ENCODE measurements at regions not wholly inside any gene's neighbourhood (a gene's known extent, or its start where the extent isn't known, plus 50 kb on each side); places are given as distances from the start of the nearest gene placed in this dataset.

DNA sequence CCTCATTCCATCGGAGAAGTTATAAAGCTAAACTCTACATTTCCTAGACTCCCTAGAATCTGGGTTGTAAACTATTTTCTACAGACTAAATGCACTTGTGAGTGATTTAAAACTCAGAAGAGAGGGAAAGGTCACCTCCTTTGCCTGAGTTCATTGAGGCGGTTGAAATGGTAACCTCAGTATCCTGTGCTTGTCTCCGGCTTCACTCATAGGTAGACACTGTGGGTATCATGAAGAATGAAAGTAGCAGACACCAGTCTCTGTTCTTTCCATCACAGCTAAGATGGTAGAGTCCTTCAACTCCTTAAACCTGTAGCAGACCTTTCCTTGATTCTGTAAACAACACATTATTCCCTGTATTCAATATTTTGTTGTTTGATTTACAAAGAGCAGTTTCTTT, 291.3 kb upstream of the ANKRD50 start:
- Histone ChIP-seq H4K20me1 (ENCODE audit: insufficient read depth) (no peaks in the 10 kb centered on the region), H3K27ac (no peak overlapping the region), H3K4me1 (replicated peaks; ENCODE audit: insufficient read depth) (no peaks in the 10 kb centered on the region), H3F3A (ENCODE audit: insufficient read depth, low read depth) (no peaks in the 10 kb centered on the region), H3K9me2 (ENCODE audit: insufficient read depth) (0 out of 2 replicates have a peak, but pooled peaks cover 5% of the 10 kb centered on the region), H3K36me3 (ENCODE audit: low read depth) (no peaks in the 10 kb centered on the region), H3K79me2 (ENCODE audit: low read depth) (no peaks in the 10 kb centered on the region), H3K4me2 (no peak overlapping the region), H3K9me3 (ENCODE audit: insufficient read depth, low read depth) (no peaks in the 10 kb centered on the region), H3K27me3 (ENCODE audit: insufficient read depth, low read depth) (no peaks in the 10 kb centered on the region), H2AFZ (no peak overlapping the region; the same call in 1 of the 2 replicates), H3K4me3 (no peak overlapping the region)
- no peak for TF ChIP-seq EZH2 (IDR thresholded peaks at IDR 0.05; ENCODE audit: low read depth)
- TF ChIP-seq, protein P1, sequence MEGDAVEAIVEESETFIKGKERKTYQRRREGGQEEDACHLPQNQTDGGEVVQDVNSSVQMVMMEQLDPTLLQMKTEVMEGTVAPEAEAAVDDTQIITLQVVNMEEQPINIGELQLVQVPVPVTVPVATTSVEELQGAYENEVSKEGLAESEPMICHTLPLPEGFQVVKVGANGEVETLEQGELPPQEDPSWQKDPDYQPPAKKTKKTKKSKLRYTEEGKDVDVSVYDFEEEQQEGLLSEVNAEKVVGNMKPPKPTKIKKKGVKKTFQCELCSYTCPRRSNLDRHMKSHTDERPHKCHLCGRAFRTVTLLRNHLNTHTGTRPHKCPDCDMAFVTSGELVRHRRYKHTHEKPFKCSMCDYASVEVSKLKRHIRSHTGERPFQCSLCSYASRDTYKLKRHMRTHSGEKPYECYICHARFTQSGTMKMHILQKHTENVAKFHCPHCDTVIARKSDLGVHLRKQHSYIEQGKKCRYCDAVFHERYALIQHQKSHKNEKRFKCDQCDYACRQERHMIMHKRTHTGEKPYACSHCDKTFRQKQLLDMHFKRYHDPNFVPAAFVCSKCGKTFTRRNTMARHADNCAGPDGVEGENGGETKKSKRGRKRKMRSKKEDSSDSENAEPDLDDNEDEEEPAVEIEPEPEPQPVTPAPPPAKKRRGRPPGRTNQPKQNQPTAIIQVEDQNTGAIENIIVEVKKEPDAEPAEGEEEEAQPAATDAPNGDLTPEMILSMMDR (conservative IDR thresholded peaks at IDR 0.05), result no peak
- intact Hi-C loops (cut with micrococcal nuclease; ENCODE audit: unreplicated experiment), result no loop called here
- BruUV-seq (replicated peaks), result no TSS peak
- DNase-seq, result no peak
- CTCF ChIA-PET, result no interaction called here
- POLR2A ChIA-PET (ENCODE audit: unreplicated experiment), result no interaction called here

DNA sequence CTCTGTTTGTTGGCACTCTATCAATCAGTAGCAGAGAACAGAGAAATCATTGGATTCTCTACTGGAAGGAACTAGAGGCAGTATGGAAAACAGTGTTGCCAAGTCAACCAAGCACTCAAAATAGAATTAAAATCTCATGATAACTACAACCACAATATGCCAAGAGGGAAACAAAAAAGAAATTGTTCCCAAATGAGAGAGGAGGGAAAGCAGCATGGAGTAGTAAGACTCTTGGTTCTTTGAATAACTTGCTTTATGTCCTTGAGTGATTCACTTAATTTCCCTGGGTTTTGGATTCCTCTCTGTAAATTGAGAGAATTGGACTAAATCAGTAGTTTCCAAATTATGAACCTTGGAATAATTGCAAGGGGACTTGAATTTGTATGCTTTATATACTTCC, 285.5 kb upstream of the ANKRD50 start:
- H3K27me3 ChIP-seq (ENCODE audit: insufficient read depth, low read depth), result no peaks in the 10 kb centered on the region
- peaks cover 6% of the 10 kb centered on the region; the same call in 1 of the 2 replicates for H3K4me1 ChIP-seq (replicated peaks; ENCODE audit: insufficient read depth)
- H3K27ac ChIP-seq, result no peak overlapping the region
- no peaks in the 10 kb centered on the region for H3K79me2 ChIP-seq (ENCODE audit: low read depth)
- BruUV-seq (replicated peaks), result no TSS peak
- no peak overlapping the region for H2AFZ ChIP-seq
- no peaks in the 10 kb centered on the region for H4K20me1 ChIP-seq (ENCODE audit: insufficient read depth)
- H3K4me3 ChIP-seq, result no peak overlapping the region
- H3K9me2 ChIP-seq (ENCODE audit: insufficient read depth), result peaks cover 5% of the 10 kb centered on the region; the same call in 1 of the 2 replicates
- no peak for DNase-seq
- no peak overlapping the region for H3K4me2 ChIP-seq
- POLR2A ChIA-PET (ENCODE audit: unreplicated experiment), result no interaction called here
- no peak for TF ChIP-seq EZH2 (IDR thresholded peaks at IDR 0.05; ENCODE audit: low read depth)
- TF ChIP-seq, protein P1 (conservative IDR thresholded peaks at IDR 0.05), result no peak
- no peaks in the 10 kb centered on the region for H3F3A ChIP-seq (ENCODE audit: insufficient read depth, low read depth)
- CTCF ChIA-PET, result no interaction called here
- intact Hi-C loops (cut with micrococcal nuclease; ENCODE audit: unreplicated experiment), result no loop called here
- H3K36me3 ChIP-seq (ENCODE audit: low read depth), result no peaks in the 10 kb centered on the region
- H3K9me3 ChIP-seq (ENCODE audit: insufficient read depth, low read depth), result no peaks in the 10 kb centered on the region

DNA sequence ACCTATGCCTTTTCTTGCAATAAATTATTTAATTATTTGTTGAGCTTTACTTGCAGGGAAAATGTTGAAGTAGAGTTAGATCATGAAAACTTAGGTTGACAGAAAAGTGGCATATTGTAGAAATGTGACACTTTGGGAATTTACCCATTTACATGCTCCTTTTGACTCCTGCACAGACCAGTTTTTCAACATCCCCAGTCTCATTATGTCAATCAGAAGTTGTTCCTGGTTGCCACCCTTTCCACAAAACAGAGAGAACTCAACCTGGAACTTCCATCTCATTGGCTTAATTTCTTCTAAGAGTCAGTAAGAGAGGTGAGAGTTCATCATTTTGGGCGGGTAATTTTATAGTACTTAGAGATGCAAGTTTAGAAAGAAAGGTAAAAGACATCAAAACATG, 284.6 kb upstream of the ANKRD50 start:
- H3K27me3 ChIP-seq (ENCODE audit: insufficient read depth, low read depth), result no peaks in the 10 kb centered on the region
- H3K4me3 ChIP-seq, result no peak overlapping the region
- no peak overlapping the region for H2AFZ ChIP-seq
- H3F3A ChIP-seq (ENCODE audit: insufficient read depth, low read depth), result no peaks in the 10 kb centered on the region
- intact Hi-C loops (cut with micrococcal nuclease; ENCODE audit: unreplicated experiment), result no loop called here
- H3K36me3 ChIP-seq (ENCODE audit: low read depth), result no peaks in the 10 kb centered on the region
- no peaks in the 10 kb centered on the region for H3K79me2 ChIP-seq (ENCODE audit: low read depth)
- H3K9me3 ChIP-seq (ENCODE audit: insufficient read depth, low read depth), result no peaks in the 10 kb centered on the region
- peaks cover 5% of the 10 kb centered on the region; the same call in 1 of the 2 replicates for H3K9me2 ChIP-seq (ENCODE audit: insufficient read depth)
- no TSS peak for BruUV-seq (replicated peaks)
- ChIA-PET POLR2A (ENCODE audit: unreplicated experiment) (no interaction called here), CTCF (no interaction called here)
- H3K4me1 ChIP-seq (replicated peaks; ENCODE audit: insufficient read depth), result peaks cover 6% of the 10 kb centered on the region; the same call in 1 of the 2 replicates
- H3K27ac ChIP-seq, result no peak overlapping the region
- no peak for TF ChIP-seq EZH2 (IDR thresholded peaks at IDR 0.05; ENCODE audit: low read depth)
- TF ChIP-seq, protein P1 (conservative IDR thresholded peaks at IDR 0.05), result no peak
- H4K20me1 ChIP-seq (ENCODE audit: insufficient read depth), result no peaks in the 10 kb centered on the region
- DNase-seq, result no peak
- H3K4me2 ChIP-seq, result 0 out of 2 replicates have a peak overlapping the region, but pooled peaks have one; percentile 11
